GM12878 (cell line): ENCODE measurements at regions not wholly inside any gene's neighbourhood (a gene's known extent, or its start where the extent isn't known, plus 50 kb on each side); places are given as distances from the start of the nearest gene placed in this dataset.

Experiments
- ATAC-seq: fragments of 200-7000 bp; cut with Tn5 transposase; 3 replicates; pipeline ENCODE4 v1.9.1; 2020; ENCODE audit warnings: mild to moderate bottlenecking, moderate library complexity
- BruUV-seq: library from RNA; stranded (reverse); fragments of 400-500 nt; replicated peaks from 2 replicates; lab custom pipeline; 2021; lab: Mats Ljungman, UMichigan
- CTCF ChIA-PET: fragments of 300-600 bp; sonication (Branson Sonifier 250); formaldehyde crosslinking; extraction: SDS; loops from one replicate; lab custom pipeline; 2021; ENCODE audit warnings: inconsistent platforms; lab: Yijun Ruan, JAX
- POLR2A ChIA-PET: fragments of 350-600 bp; formaldehyde crosslinking; extraction: SDS; loops from one replicate; lab custom pipeline; 2021; ENCODE audit warnings: inconsistent platforms; lab: Charles Lee
- RAD21 ChIA-PET: fragments of 300-600 bp; sonication (Branson Sonifier 250); formaldehyde crosslinking; loops from one replicate; lab custom pipeline; 2023; ENCODE audit warnings: antibody characterized with exemption; ENCODE audit not compliant: unreplicated experiment; lab: Charles Lee
- SMC1A ChIA-PET: fragments of 300-600 bp; sonication (Branson Sonifier 250); formaldehyde crosslinking; loops from one replicate; lab custom pipeline; 2023; ENCODE audit not compliant: unreplicated experiment, uncharacterized antibody; lab: Charles Lee
- DNase-seq: peaks from one replicate; pipeline ENCODE4 v3.0.0-alpha.2; 2011; ENCODE audit warnings: low read depth, low spot score
- FAIRE-seq: peaks from 3 replicates; lab custom pipeline; 2011; peaks lifted over from hg19 to GRCh38; lab: Jason Lieb, UNC
- H2AFZ ChIP-seq: 2 replicates; pipeline ENCODE4 v1.6.0; 2011; ENCODE audit warnings: low read depth, low read length, control low read depth; ENCODE audit not compliant: control insufficient read depth
- H3K27ac ChIP-seq: 2 replicates; pipeline ENCODE4 v1.5.1; 2011; ENCODE audit warnings: control low read depth; ENCODE audit not compliant: control insufficient read depth, insufficient read depth
- H3K27me3 ChIP-seq, 2 experiments: replicated peaks in 1 of 2; 2 replicates each; pipeline versions ENCODE4 v1.6.0 to v1.6.1; 2011; ENCODE audit warnings: low read length in 1 of 2; ENCODE audit not compliant: control insufficient read depth in 2 of 2, insufficient read depth in 2 of 2
- H3K36me3 ChIP-seq, 2 experiments: 2 replicates each; pipeline ENCODE4 v1.5.1; 2011; ENCODE audit warnings: low read length in 1 of 2; ENCODE audit not compliant: control insufficient read depth in 2 of 2, insufficient read depth in 2 of 2
- H3K4me1 ChIP-seq: 2 replicates; pipeline ENCODE4 v1.6.1; 2011; ENCODE audit warnings: mild to moderate bottlenecking, low read length, moderate library complexity, mixed read lengths; ENCODE audit not compliant: control insufficient read depth, insufficient read depth
- H3K4me2 ChIP-seq: 2 replicates; pipeline ENCODE4 v1.6.0; 2011; ENCODE audit warnings: control low read depth; ENCODE audit not compliant: control insufficient read depth, insufficient read depth
- H3K4me3 ChIP-seq: fragments of 200-600 bp; sonication (generic); 2 replicates; pipeline ENCODE4 v1.5.1; 2016
- H3K79me2 ChIP-seq: 2 replicates; pipeline ENCODE4 v1.6.0; 2011; ENCODE audit warnings: low read length; ENCODE audit not compliant: control insufficient read depth, insufficient read depth
- H3K9ac ChIP-seq: 2 replicates; pipeline ENCODE4 v1.8.0; 2011; ENCODE audit warnings: low read length, control low read depth, mixed read lengths; ENCODE audit not compliant: control insufficient read depth, insufficient read depth
- H3K9me3 ChIP-seq: replicated peaks from 3 replicates; pipeline ENCODE4 v1.5.1; 2011; ENCODE audit warnings: mild to moderate bottlenecking, low read length; ENCODE audit not compliant: control insufficient read depth, insufficient read depth
- H4K20me1 ChIP-seq: 2 replicates; pipeline ENCODE4 v1.6.0; 2011; ENCODE audit not compliant: control insufficient read depth, insufficient read depth
- BCL3 ChIP-seq: IDR thresholded peaks from 2 replicates; pipeline ENCODE4 v1.6.1; 2011; ENCODE audit warnings: borderline replicate concordance, low read depth, mild to moderate bottlenecking, moderate library complexity, low read length; ENCODE audit not compliant: insufficient read depth, poor library complexity, severe bottlenecking
- EGR1 ChIP-seq, 2 experiments: IDR thresholded peaks; 1 replicate in 1 of 2; 2 replicates in 1 of 2; pipeline ENCODE4 v1.6.1; 2011 to 2012; ENCODE audit warnings: low read depth in 2 of 2, low read length in 2 of 2, borderline replicate concordance in 1 of 2, mild to moderate bottlenecking in 1 of 2, moderate library complexity in 1 of 2
- MTA3 ChIP-seq: IDR thresholded peaks from 2 replicates; pipeline ENCODE4 v1.6.1; 2012; ENCODE audit warnings: low read length, inconsistent platforms, borderline replicate concordance
- WGBS: methylation state at CpG from one replicate; pipeline ENCODE4 v1.1.6; 2016; ENCODE audit warnings: low lambda C conversion rate; ENCODE audit not compliant: insufficient replicate concordance, insufficient coverage; ENCODE audit errors: missing lambda C conversion rate; 5-methylcytosine and 5-hydroxymethylcytosine counted together
- in situ Hi-C: fragments of 300-500 bp; cut with MboI; formaldehyde crosslinking; loops from 9 replicates; pipeline ENCODE4 v1.14.3; 2018; ENCODE audit warnings: mixed read lengths
- intact Hi-C: fragments of 100-400 bp; cut with micrococcal nuclease; formaldehyde crosslinking; loops from one replicate; pipeline ENCODE4 v1.14.2; 2022; ENCODE audit not compliant: unreplicated experiment
- TF ChIP-seq, protein P1 (sequence below), 3 experiments: IDR thresholded peaks in 2 of 3; conservative IDR thresholded peaks in 1 of 3; 2 replicates each; pipeline ENCODE4 v1.5.1; 2011; ENCODE audit warnings: low read depth in 3 of 3, low read length in 3 of 3, mild to moderate bottlenecking in 3 of 3, control low read depth in 2 of 3, moderate library complexity in 2 of 3, inconsistent platforms in 1 of 3, mixed read lengths in 1 of 3; ENCODE audit not compliant: control insufficient read depth in 2 of 3, insufficient read depth in 1 of 3; ENCODE audit errors: extremely low read depth in 1 of 3

GRCh38 chr3:106345353-106346027, 476.7 kb upstream of the CBLB start:
- no peaks in the 10 kb centered on the region for H3K9me3 ChIP-seq
- H3K79me2 ChIP-seq, result no peaks in the 10 kb centered on the region
- H3K4me1 ChIP-seq, result no peaks in the 10 kb centered on the region
- H3K27ac ChIP-seq, result no peak overlapping the region
- H3K27me3 ChIP-seq, result no peaks in the 10 kb centered on the region
- SMC1A ChIA-PET, result interaction anchor here (0.5 to 1.7 kb wide), 9 partner anchors 10 to 866 kb away, joined by 3 to 5 read pairs (median 3); no protein-coding TSS in a partner anchor
- H3K36me3 ChIP-seq, result no peaks in the 10 kb centered on the region
- no TSS peak for BruUV-seq
- H3K9ac ChIP-seq, result no peak overlapping the region
- POLR2A ChIA-PET, result interaction anchor here (1.2 kb wide), 1 partner anchor 11 kb away, joined by 3 read pairs; no protein-coding TSS in a partner anchor
- ATAC-seq, result no peak; the same call in 2 of the 3 replicates
- no peak overlapping the region for H3K4me2 ChIP-seq
- in situ Hi-C loops, result no loop called here
- no peak overlapping the region for H3K4me3 ChIP-seq
- intact Hi-C loops, result no loop called here
- no peaks in the 10 kb centered on the region for H4K20me1 ChIP-seq
- DNase-seq, result no peak
- FAIRE-seq, result no peak
- no peak overlapping the region for H2AFZ ChIP-seq
- RAD21 ChIA-PET, result interaction anchor here (1.2 kb wide), 1 partner anchor 88 kb away, joined by 5 read pairs; no protein-coding TSS in a partner anchor
- 96% methylated on average over 5 of the region's 5 CpGs for WGBS
- TF ChIP-seq, protein P1, sequence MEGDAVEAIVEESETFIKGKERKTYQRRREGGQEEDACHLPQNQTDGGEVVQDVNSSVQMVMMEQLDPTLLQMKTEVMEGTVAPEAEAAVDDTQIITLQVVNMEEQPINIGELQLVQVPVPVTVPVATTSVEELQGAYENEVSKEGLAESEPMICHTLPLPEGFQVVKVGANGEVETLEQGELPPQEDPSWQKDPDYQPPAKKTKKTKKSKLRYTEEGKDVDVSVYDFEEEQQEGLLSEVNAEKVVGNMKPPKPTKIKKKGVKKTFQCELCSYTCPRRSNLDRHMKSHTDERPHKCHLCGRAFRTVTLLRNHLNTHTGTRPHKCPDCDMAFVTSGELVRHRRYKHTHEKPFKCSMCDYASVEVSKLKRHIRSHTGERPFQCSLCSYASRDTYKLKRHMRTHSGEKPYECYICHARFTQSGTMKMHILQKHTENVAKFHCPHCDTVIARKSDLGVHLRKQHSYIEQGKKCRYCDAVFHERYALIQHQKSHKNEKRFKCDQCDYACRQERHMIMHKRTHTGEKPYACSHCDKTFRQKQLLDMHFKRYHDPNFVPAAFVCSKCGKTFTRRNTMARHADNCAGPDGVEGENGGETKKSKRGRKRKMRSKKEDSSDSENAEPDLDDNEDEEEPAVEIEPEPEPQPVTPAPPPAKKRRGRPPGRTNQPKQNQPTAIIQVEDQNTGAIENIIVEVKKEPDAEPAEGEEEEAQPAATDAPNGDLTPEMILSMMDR (IDR thresholded peaks at IDR 0.05 in 2 of 3, conservative IDR thresholded peaks at IDR 0.05 in 1 of 3; ENCODE audit: control insufficient read depth in 2 of 3, extremely low read depth in 1 of 3, insufficient read depth in 1 of 3, low read depth in 3 of 3, low read length in 3 of 3), result 0 out of 6 replicates have a peak, but pooled peaks of 1 of the 3 experiments have one; percentile 6
- TF ChIP-seq MTA3 (no peak), EGR1 (IDR thresholded peaks at IDR 0.05; ENCODE audit: borderline replicate concordance in 1 of 2, low read depth in 2 of 2, low read length in 2 of 2) (no peak), BCL3 (no peak)
- CTCF ChIA-PET, result interaction anchor here (1.0 to 1.1 kb wide), 3 partner anchors 15 to 658 kb away, joined by 3 to 4 read pairs (median 3); no protein-coding TSS in a partner anchor
